Vagina (tissue), 2 donors: ENCODE measurements at regions not wholly inside any gene's neighbourhood (a gene's known extent, or its start where the extent isn't known, plus 50 kb on each side); places are given as distances from the start of the nearest gene placed in this dataset.
"Not testable (repeated sequence)": the region's sequence is repeated elsewhere in the genome, so short reads cannot be mapped to it uniquely, and the experiment has no call there.

Experiments
- DNase-seq, 2 donors: peaks; one replicate each; pipeline ENCODE4 v3.0.0-alpha.2; 2017; ENCODE audit errors: extremely low spot score in 2 of 2
- H3K27ac ChIP-seq: fragments of 200-600 bp; sonication (generic); one replicate; pipeline ENCODE4 v1.5.1; 2019
- H3K27me3 ChIP-seq: fragments of 200-600 bp; sonication (generic); one replicate; pipeline ENCODE4 v1.5.1; 2019
- H3K36me3 ChIP-seq, 2 donors: fragments of 200-600 bp; sonication (generic); one replicate each; pipeline ENCODE4 v1.5.1; 2017 to 2019
- H3K4me1 ChIP-seq: fragments of 200-600 bp; sonication (generic); one replicate; pipeline ENCODE4 v1.5.1; 2019
- H3K4me3 ChIP-seq, 2 donors: fragments of 200-600 bp; sonication (generic); 1 replicate in 1 of 2; 2 replicates in 1 of 2; pipeline ENCODE4 v1.5.1; 2016 to 2019
- H3K9me3 ChIP-seq: fragments of 200-600 bp; sonication (generic); one replicate; pipeline ENCODE4 v1.5.1; 2019
- CTCF ChIP-seq, 3 experiments: fragments of 450-650 bp in 2 of 3; fragments of 200-600 bp in 1 of 3; sonication (generic) in 1 of 3; IDR thresholded peaks; one replicate each; pipeline ENCODE4 v1.5.1; 2017 to 2019; ENCODE audit warnings: antibody characterized with exemption in 3 of 3, mild to moderate bottlenecking in 2 of 3, moderate library complexity in 2 of 3
- POLR2A ChIP-seq, 2 donors: fragments of 450-650 bp; IDR thresholded peaks; one replicate each; pipeline ENCODE4 v1.6.1; 2017; ENCODE audit warnings: antibody characterized with exemption in 2 of 2, mild to moderate bottlenecking in 2 of 2, moderate library complexity in 2 of 2
- POLR2AphosphoS5 ChIP-seq, 2 donors: sonication (generic); formaldehyde crosslinking; IDR thresholded peaks; one replicate each; pipeline ENCODE4 v1.9.0; 2017; ENCODE audit warnings: antibody characterized with exemption in 2 of 2, mild to moderate bottlenecking in 2 of 2, low read depth in 1 of 2; ENCODE audit not compliant: insufficient read depth in 1 of 2
- intact Hi-C: fragments of 100-400 bp; cut with DNase I; formaldehyde crosslinking; loops from one replicate; pipeline ENCODE4 v1.15.1; 2023

GRCh38 chr20:25932170-25932569 lies 235.5 kb upstream of the ZNF337 start:
- intact Hi-C loops, H3K4me3 ChIP-seq, H3K9me3 ChIP-seq, DNase-seq, H3K4me1 ChIP-seq, H3K27ac ChIP-seq, H3K36me3 ChIP-seq, H3K27me3 ChIP-seq: not testable (repeated sequence)

GRCh38 chr20:25902321-25902720 lies 205.7 kb upstream of the ZNF337 start:
- H3K27ac ChIP-seq, H3K27me3 ChIP-seq, H3K9me3 ChIP-seq, H3K36me3 ChIP-seq, DNase-seq, H3K4me1 ChIP-seq, H3K4me3 ChIP-seq, intact Hi-C loops: not testable (repeated sequence)

- H3K4me1 ChIP-seq, H3K27ac ChIP-seq, H3K27me3 ChIP-seq, intact Hi-C loops, H3K4me3 ChIP-seq, H3K9me3 ChIP-seq, DNase-seq, H3K36me3 ChIP-seq: not testable (repeated sequence)
Measured at GRCh38 chr20:25898663-25899062, 202.0 kb upstream of the ZNF337 start.

- intact Hi-C loops, H3K36me3 ChIP-seq, H3K4me1 ChIP-seq, H3K27me3 ChIP-seq, DNase-seq, H3K4me3 ChIP-seq, H3K9me3 ChIP-seq, H3K27ac ChIP-seq: not testable (repeated sequence)
Measured at GRCh38 chr20:25879096-25879495, 182.4 kb upstream of the ZNF337 start.

GRCh38 chr20:25868650-25868979 lies 172.0 kb upstream of the ZNF337 start:
- H3K36me3 ChIP-seq, H3K27me3 ChIP-seq, H3K27ac ChIP-seq, intact Hi-C loops, DNase-seq, H3K9me3 ChIP-seq: not testable (repeated sequence)
- peaks cover 19% of the 10 kb centered on the region for H3K4me1 ChIP-seq
- peak overlapping the region; percentile 25 to 47 for H3K4me3 ChIP-seq

- Histone ChIP-seq H3K9me3 (no peaks in the 10 kb centered on the region), H3K27me3 (no peaks in the 10 kb centered on the region), H3K27ac (no peak overlapping the region), H3K36me3 (no peaks in the 10 kb centered on the region), H3K4me3 (peak overlapping the region; percentile 25 to 47), H3K4me1 (peaks cover 24% of the 10 kb centered on the region)
- TF ChIP-seq POLR2A (IDR thresholded peaks at IDR 0.05), result no peak
- no peak for TF ChIP-seq POLR2AphosphoS5 (IDR thresholded peaks at IDR 0.05; ENCODE audit: insufficient read depth in 1 of 2, low read depth in 1 of 2)
- TF ChIP-seq CTCF (IDR thresholded peaks at IDR 0.05), result no peak
- no peak for DNase-seq
- intact Hi-C loops, result no loop called here
Measured at GRCh38 chr20:25867776-25868649, 171.4 kb upstream of the ZNF337 start.

- H3K9me3 ChIP-seq, H3K27me3 ChIP-seq, H3K36me3 ChIP-seq, intact Hi-C loops, H3K27ac ChIP-seq, DNase-seq, H3K4me3 ChIP-seq: not testable (repeated sequence)
- H3K4me1 ChIP-seq, result peaks cover 32% of the 10 kb centered on the region
Measured at GRCh38 chr20:25867015-25867775, 170.5 kb upstream of the ZNF337 start.
